Caco-2 (cell line): ENCODE measurements at regions not wholly inside any gene's neighbourhood (a gene's known extent, or its start where the extent isn't known, plus 50 kb on each side); places are given as distances from the start of the nearest gene placed in this dataset.

Experiments
- BruUV-seq: library from RNA; stranded (reverse); fragments of 400-500 nt; replicated peaks from 2 replicates; lab custom pipeline; 2021; lab: Mats Ljungman, UMichigan
- CTCF ChIA-PET: fragments of 300-600 bp; sonication (Branson Sonifier 250); formaldehyde crosslinking; loops from one replicate; lab custom pipeline; 2022; ENCODE audit warnings: antibody characterized with exemption; lab: Charles Lee
- POLR2A ChIA-PET: fragments of 300-600 bp; sonication (Branson Sonifier 250); formaldehyde crosslinking; loops from one replicate; lab custom pipeline; 2022; ENCODE audit warnings: antibody characterized with exemption; lab: Charles Lee
- DNase-seq, 2 experiments: peaks; one replicate each; pipeline versions ENCODE4 v3.0.0 to v3.0.0-alpha.2; 2020 to 2022
- H3K27me3 ChIP-seq: replicated peaks from 2 replicates; pipeline ENCODE4 v1.6.0; 2011; ENCODE audit warnings: low read length; ENCODE audit not compliant: control insufficient read depth, insufficient read depth
- H3K36me3 ChIP-seq: 2 replicates; pipeline ENCODE4 v1.5.1; 2011; ENCODE audit warnings: low read length; ENCODE audit not compliant: control insufficient read depth, insufficient read depth
- H3K4me1 ChIP-seq: fragments of 250-450 bp; sonication (Bioruptor Pico); 2 replicates; pipeline ENCODE4 v1.5.1; 2020; ENCODE audit warnings: mild to moderate bottlenecking
- H3K4me3 ChIP-seq: 2 replicates; pipeline ENCODE4 v1.5.1; 2011; ENCODE audit warnings: low read depth, mild to moderate bottlenecking, control low read depth, low read length
- H3K9me3 ChIP-seq: fragments of 250-450 bp; sonication (Bioruptor Pico); 2 replicates; pipeline ENCODE4 v1.5.1; 2020; ENCODE audit warnings: mild to moderate bottlenecking, moderate library complexity
- H3K27ac Mint-ChIP-seq: one replicate; pipeline ENCODE4 v1.8.0; 2022; ENCODE audit warnings: mixed read lengths; ENCODE audit not compliant: unreplicated experiment
- H3K27me3 Mint-ChIP-seq: one replicate; pipeline ENCODE4 v1.8.0; 2022; ENCODE audit warnings: mixed read lengths; ENCODE audit not compliant: insufficient read depth, unreplicated experiment
- H3K36me3 Mint-ChIP-seq: one replicate; pipeline ENCODE4 v1.8.0; 2022; ENCODE audit warnings: mild to moderate bottlenecking, mixed read lengths; ENCODE audit not compliant: insufficient read depth, unreplicated experiment
- H3K4me1 Mint-ChIP-seq: one replicate; pipeline ENCODE4 v1.8.0; 2022; ENCODE audit warnings: low read depth, mixed read lengths; ENCODE audit not compliant: unreplicated experiment
- H3K4me3 Mint-ChIP-seq: one replicate; pipeline ENCODE4 v1.8.0; 2022; ENCODE audit warnings: mild to moderate bottlenecking, moderate library complexity, mixed read lengths; ENCODE audit not compliant: unreplicated experiment
- H3K9me3 Mint-ChIP-seq: one replicate; pipeline ENCODE4 v1.8.0; 2022; ENCODE audit warnings: mixed read lengths; ENCODE audit not compliant: unreplicated experiment
- CTCF ChIP-seq, 2 experiments: fragments of 200-600 bp in 1 of 2; IDR thresholded peaks; 1 replicate in 1 of 2; 2 replicates in 1 of 2; pipeline versions ENCODE4 v1.5.1 to v1.8.0; 2011 to 2022; ENCODE audit warnings: antibody characterized with exemption in 1 of 2, control low read depth in 1 of 2, inconsistent platforms in 1 of 2, low read depth in 1 of 2, low read length in 1 of 2, mild to moderate bottlenecking in 1 of 2, moderate library complexity in 1 of 2; ENCODE audit not compliant: insufficient read depth in 1 of 2, severe bottlenecking in 1 of 2, unreplicated experiment in 1 of 2
- intact Hi-C: fragments of 100-400 bp; cut with micrococcal nuclease; formaldehyde crosslinking; loops from one replicate; pipeline ENCODE4 v1.10.0; 2022; ENCODE audit not compliant: unreplicated experiment

- no TSS peak for BruUV-seq
- peaks cover 2% of the 10 kb centered on the region for H3K27me3 Mint-ChIP-seq
These were observed 73.6 kb downstream of the GPR65 start for GRCh38 chr14:88078525-88078924.

GRCh38 chr14:88079624-88080023, 74.7 kb downstream of the GPR65 start:
- DNase-seq = no peak
- ChIA-PET CTCF (no interaction called here), POLR2A (no interaction called here)
- no peak overlapping the region for H3K4me3 ChIP-seq
- H3K9me3 Mint-ChIP-seq = no peaks in the 10 kb centered on the region
- no peak overlapping the region for H3K27ac Mint-ChIP-seq
- no peaks in the 10 kb centered on the region for H3K4me1 ChIP-seq
- intact Hi-C loops = no loop called here
- no peaks in the 10 kb centered on the region for H3K36me3 ChIP-seq
- TF ChIP-seq CTCF (IDR thresholded peaks at IDR 0.05; ENCODE audit: insufficient read depth in 1 of 2, low read depth in 1 of 2, low read length in 1 of 2, severe bottlenecking in 1 of 2, unreplicated experiment in 1 of 2) = no peak
- H3K4me1 Mint-ChIP-seq = no peaks in the 10 kb centered on the region
- H3K4me3 Mint-ChIP-seq = no peak overlapping the region
- BruUV-seq = no TSS peak
- H3K27me3 Mint-ChIP-seq = peaks cover 2% of the 10 kb centered on the region
- no peaks in the 10 kb centered on the region for H3K27me3 ChIP-seq
- no peaks in the 10 kb centered on the region for H3K9me3 ChIP-seq
- no peaks in the 10 kb centered on the region for H3K36me3 Mint-ChIP-seq

More at GRCh38 chr14:88078525-88078924, 73.6 kb downstream of the GPR65 start:
- Mint-ChIP-seq H3K4me3 (no peak overlapping the region), H3K9me3 (no peaks in the 10 kb centered on the region), H3K27ac (no peak overlapping the region), H3K4me1 (no peaks in the 10 kb centered on the region), H3K36me3 (no peaks in the 10 kb centered on the region)
- DNase-seq = no peak
- peak in 1 of 2 experiments; percentile 18 for TF ChIP-seq CTCF (IDR thresholded peaks at IDR 0.05; ENCODE audit: insufficient read depth in 1 of 2, low read depth in 1 of 2, low read length in 1 of 2, severe bottlenecking in 1 of 2, unreplicated experiment in 1 of 2)
- POLR2A ChIA-PET = no interaction called here
- intact Hi-C loops = no loop called here
- CTCF ChIA-PET = no interaction called here
- H3K9me3 ChIP-seq = no peaks in the 10 kb centered on the region
- H3K4me1 ChIP-seq = no peaks in the 10 kb centered on the region
- no peaks in the 10 kb centered on the region for H3K27me3 ChIP-seq
- H3K36me3 ChIP-seq = no peaks in the 10 kb centered on the region
- no peak overlapping the region for H3K4me3 ChIP-seq

- H3K27me3 Mint-ChIP-seq = peaks cover 3% of the 10 kb centered on the region
- CTCF ChIA-PET = no interaction called here
- Histone ChIP-seq H3K4me1 (no peaks in the 10 kb centered on the region), H3K9me3 (no peaks in the 10 kb centered on the region), H3K36me3 (no peaks in the 10 kb centered on the region), H3K4me3 (no peak overlapping the region), H3K27me3 (no peaks in the 10 kb centered on the region)
- intact Hi-C loops = no loop called here
- no peaks in the 10 kb centered on the region for H3K36me3 Mint-ChIP-seq
- BruUV-seq = no TSS peak
- H3K27ac Mint-ChIP-seq = no peak overlapping the region
- no peak overlapping the region for H3K4me3 Mint-ChIP-seq
- DNase-seq = no peak
- no peaks in the 10 kb centered on the region for H3K9me3 Mint-ChIP-seq
- no peaks in the 10 kb centered on the region for H3K4me1 Mint-ChIP-seq
- POLR2A ChIA-PET = no interaction called here
- TF ChIP-seq CTCF (IDR thresholded peaks at IDR 0.05; ENCODE audit: insufficient read depth in 1 of 2, low read depth in 1 of 2, low read length in 1 of 2, severe bottlenecking in 1 of 2, unreplicated experiment in 1 of 2) = no peak
These were observed 80.8 kb downstream of the GPR65 start for GRCh38 chr14:88085736-88086135.
